Nephron (organoid): ENCODE measurements at regions not wholly inside any gene's neighbourhood (a gene's known extent, or its start where the extent isn't known, plus 50 kb on each side); places are given as distances from the start of the nearest gene placed in this dataset.

Experiments
- H3K27ac Mint-ChIP-seq, 3 experiments: 2 replicates each; pipeline ENCODE4 v1.8.0; 2020; ENCODE audit warnings: mixed read lengths in 3 of 3, mild to moderate bottlenecking in 2 of 3, moderate library complexity in 1 of 3
- H3K27me3 Mint-ChIP-seq: 2 replicates; pipeline ENCODE4 v1.8.0; 2021; ENCODE audit warnings: low read depth, mild to moderate bottlenecking, moderate library complexity, mixed read lengths
- H3K36me3 Mint-ChIP-seq: 2 replicates; pipeline ENCODE4 v1.8.0; 2020; ENCODE audit warnings: low read depth, mixed read lengths
- H3K4me1 Mint-ChIP-seq: 2 replicates; pipeline ENCODE4 v1.8.0; 2020; ENCODE audit warnings: mixed read lengths
- H3K4me3 Mint-ChIP-seq, 3 experiments: 2 replicates each; pipeline ENCODE4 v1.8.0; 2020; ENCODE audit warnings: mild to moderate bottlenecking in 3 of 3, mixed read lengths in 3 of 3, moderate library complexity in 2 of 3
- H3K9me3 Mint-ChIP-seq: 2 replicates; pipeline ENCODE4 v1.8.0; 2020; ENCODE audit warnings: mixed read lengths
- TF ChIP-seq, protein P1 (sequence below), 3 experiments: fragments of 200-600 bp; sonication (generic); IDR thresholded peaks; one replicate each; pipeline ENCODE4 v1.5.0; 2021; ENCODE audit warnings: antibody characterized with exemption in 3 of 3; ENCODE audit not compliant: unreplicated experiment in 3 of 3

DNA sequence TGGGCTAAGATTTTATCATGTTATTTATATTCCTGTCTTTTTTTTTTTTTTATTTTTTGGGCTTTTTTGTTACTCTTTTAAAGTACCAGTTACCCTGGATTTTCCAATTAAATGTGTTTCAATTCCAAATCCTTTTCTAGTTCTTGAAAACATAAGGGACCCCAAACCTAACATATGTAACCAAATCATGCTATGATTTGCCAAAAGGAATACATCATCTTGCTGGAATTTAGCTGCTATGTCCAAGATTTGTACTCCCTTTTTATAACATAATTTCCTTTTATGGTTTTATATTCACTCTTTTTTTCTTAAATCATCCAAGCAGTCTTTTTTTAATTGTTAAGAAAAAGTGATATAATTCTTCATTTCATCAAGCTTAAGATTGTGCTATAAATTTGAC, 60.9 kb upstream of the DSEL start:
- no peaks in the 10 kb centered on the region for H3K27me3 Mint-ChIP-seq

DNA sequence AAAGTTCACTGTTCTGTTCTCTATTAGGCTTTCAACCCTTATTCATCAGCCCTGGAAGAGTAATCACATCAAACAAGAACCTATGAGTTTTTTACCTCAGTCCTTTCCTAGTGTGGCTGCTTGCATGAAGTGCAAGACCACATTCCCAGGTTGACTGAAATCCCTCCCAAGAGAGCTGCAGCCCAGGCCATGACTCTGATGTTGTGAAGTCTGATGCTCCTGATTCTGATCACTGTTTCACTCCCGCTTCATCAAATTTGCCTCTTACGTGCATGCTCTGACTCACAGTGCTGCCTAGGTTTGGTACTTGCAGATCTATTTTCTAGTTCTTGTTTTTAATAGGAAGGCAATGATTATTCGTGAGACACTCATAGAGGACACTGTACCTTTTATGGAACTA, 58.2 kb upstream of the DSEL start:
- no peaks in the 10 kb centered on the region for H3K27me3 Mint-ChIP-seq
- no peaks in the 10 kb centered on the region for H3K36me3 Mint-ChIP-seq
- TF ChIP-seq, protein P1, sequence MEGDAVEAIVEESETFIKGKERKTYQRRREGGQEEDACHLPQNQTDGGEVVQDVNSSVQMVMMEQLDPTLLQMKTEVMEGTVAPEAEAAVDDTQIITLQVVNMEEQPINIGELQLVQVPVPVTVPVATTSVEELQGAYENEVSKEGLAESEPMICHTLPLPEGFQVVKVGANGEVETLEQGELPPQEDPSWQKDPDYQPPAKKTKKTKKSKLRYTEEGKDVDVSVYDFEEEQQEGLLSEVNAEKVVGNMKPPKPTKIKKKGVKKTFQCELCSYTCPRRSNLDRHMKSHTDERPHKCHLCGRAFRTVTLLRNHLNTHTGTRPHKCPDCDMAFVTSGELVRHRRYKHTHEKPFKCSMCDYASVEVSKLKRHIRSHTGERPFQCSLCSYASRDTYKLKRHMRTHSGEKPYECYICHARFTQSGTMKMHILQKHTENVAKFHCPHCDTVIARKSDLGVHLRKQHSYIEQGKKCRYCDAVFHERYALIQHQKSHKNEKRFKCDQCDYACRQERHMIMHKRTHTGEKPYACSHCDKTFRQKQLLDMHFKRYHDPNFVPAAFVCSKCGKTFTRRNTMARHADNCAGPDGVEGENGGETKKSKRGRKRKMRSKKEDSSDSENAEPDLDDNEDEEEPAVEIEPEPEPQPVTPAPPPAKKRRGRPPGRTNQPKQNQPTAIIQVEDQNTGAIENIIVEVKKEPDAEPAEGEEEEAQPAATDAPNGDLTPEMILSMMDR (IDR thresholded peaks at IDR 0.05; ENCODE audit: unreplicated experiment in 3 of 3) = no peak

More for the DNA sequence above, 60.9 kb upstream of the DSEL start:
- peaks cover 12% of the 10 kb centered on the region for H3K4me1 Mint-ChIP-seq
- TF ChIP-seq, protein P1 (IDR thresholded peaks at IDR 0.05; ENCODE audit: unreplicated experiment in 3 of 3) = no peak
- no peaks in the 10 kb centered on the region for H3K9me3 Mint-ChIP-seq
- H3K36me3 Mint-ChIP-seq = no peaks in the 10 kb centered on the region
- H3K4me3 Mint-ChIP-seq = no peak overlapping the region
- peak overlapping the region in 2 of 3 experiments; percentile 45 to 53 for H3K27ac Mint-ChIP-seq

DNA sequence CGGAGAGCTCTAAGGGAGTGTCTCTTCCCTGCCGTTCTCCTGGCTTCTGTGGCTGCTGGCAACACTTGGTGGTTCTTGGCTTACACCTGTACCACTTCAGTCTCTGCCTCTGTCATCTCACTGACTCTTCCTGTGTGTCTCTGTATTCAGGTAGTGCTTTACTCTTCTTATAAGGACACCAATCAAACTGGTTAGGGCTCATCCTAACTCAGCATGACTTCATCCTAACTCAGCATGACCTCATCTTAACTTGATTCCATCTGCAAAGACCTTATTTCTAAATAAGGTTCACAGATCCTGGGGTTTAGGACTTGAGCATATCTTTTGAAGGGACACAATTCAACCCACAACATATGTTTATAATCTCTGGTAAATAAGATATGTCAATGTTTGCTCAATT, 51.6 kb upstream of the DSEL start:
- Mint-ChIP-seq H3K9me3 (no peaks in the 10 kb centered on the region), H3K27ac (no peak overlapping the region), H3K4me3 (no peak overlapping the region), H3K4me1 (no peaks in the 10 kb centered on the region), H3K27me3 (no peaks in the 10 kb centered on the region), H3K36me3 (no peaks in the 10 kb centered on the region)
- TF ChIP-seq, protein P1 (IDR thresholded peaks at IDR 0.05; ENCODE audit: unreplicated experiment in 3 of 3) = no peak

More for the DNA sequence above, 58.2 kb upstream of the DSEL start:
- Mint-ChIP-seq H3K4me3 (no peak overlapping the region), H3K4me1 (peaks cover 12% of the 10 kb centered on the region), H3K27ac (peak overlapping the region in 2 of 3 experiments; percentile 9 to 55), H3K9me3 (no peaks in the 10 kb centered on the region)
